Caki2 (cell line): ENCODE measurements at regions not wholly inside any gene's neighbourhood (a gene's known extent, or its start where the extent isn't known, plus 50 kb on each side); places are given as distances from the start of the nearest gene placed in this dataset.
"Not testable (repeated sequence)": the region's sequence is repeated elsewhere in the genome, so short reads cannot be mapped to it uniquely, and the experiment has no call there.

Experiments
- DNase-seq: peaks from one replicate; pipeline ENCODE4 v3.0.0-alpha.2; 2015; ENCODE audit warnings: low read depth
- in situ Hi-C: cut with HindIII; loops from 2 replicates; pipeline ENCODE4 v1.10.0; 2016; ENCODE audit warnings: low sequenced_read_pairs, low pct_unique_long_range_greater_than_20kb, mixed read lengths

GRCh38 chr9:94033383-94033782, 50.9 kb upstream of the PTPDC1 start:
- in situ Hi-C loops: no loop called here
- DNase-seq: no peak

GRCh38 chr9:94031946-94032345, 52.3 kb upstream of the PTPDC1 start:
- DNase-seq: no peak
- in situ Hi-C loops: no loop called here

- in situ Hi-C loops: no loop called here
- DNase-seq: no peak
These were observed 52.9 kb upstream of the PTPDC1 start for GRCh38 chr9:94031380-94031779.

GRCh38 chr9:94030318-94031179, 53.7 kb upstream of the PTPDC1 start:
- in situ Hi-C loops: no loop called here
- peak; percentile 84 for DNase-seq

GRCh38 chr9:94029932-94030317, 54.3 kb upstream of the PTPDC1 start:
- in situ Hi-C loops: no loop called here
- no peak for DNase-seq

- no peak for DNase-seq
- in situ Hi-C loops: no loop called here
These were observed 57.4 kb upstream of the PTPDC1 start for GRCh38 chr9:94026816-94027215.

GRCh38 chr9:94022476-94022875, 61.8 kb upstream of the PTPDC1 start:
- in situ Hi-C loops, DNase-seq: not testable (repeated sequence)

GRCh38 chr9:94020836-94021235, 63.4 kb upstream of the PTPDC1 start:
- in situ Hi-C loops, DNase-seq: not testable (repeated sequence)

- in situ Hi-C loops: no loop called here
- DNase-seq: no peak
These were observed 63.5 kb upstream of the BARX1 start for GRCh38 chr9:94018628-94019027.

- no peak for DNase-seq
- in situ Hi-C loops: no loop called here
These were observed 62.9 kb upstream of the BARX1 start for GRCh38 chr9:94017939-94018531.

GRCh38 chr9:94016744-94017143, 61.6 kb upstream of the BARX1 start:
- DNase-seq: no peak
- in situ Hi-C loops: no loop called here

- in situ Hi-C loops: no loop called here
- no peak for DNase-seq
These were observed 59.8 kb upstream of the BARX1 start for GRCh38 chr9:94014920-94015319.

- in situ Hi-C loops: no loop called here
- peak; percentile 10 for DNase-seq
These were observed 59.0 kb upstream of the BARX1 start for GRCh38 chr9:94014066-94014654.

- in situ Hi-C loops: no loop called here
- DNase-seq: no peak
These were observed 55.9 kb upstream of the BARX1 start for GRCh38 chr9:94010980-94011533.

- in situ Hi-C loops: no loop called here
- no peak for DNase-seq
These were observed 50.2 kb upstream of the BARX1 start for GRCh38 chr9:94005272-94005901.
